ENCODE measurements at regions not wholly inside any gene's neighbourhood (a gene's known extent, or its start where the extent isn't known, plus 50 kb on each side); places are given as distances from the start of the nearest gene placed in this dataset.
"Not testable (repeated sequence)": the region's sequence is repeated elsewhere in the genome, so short reads cannot be mapped to it uniquely, and the experiment has no call there.

DNA sequence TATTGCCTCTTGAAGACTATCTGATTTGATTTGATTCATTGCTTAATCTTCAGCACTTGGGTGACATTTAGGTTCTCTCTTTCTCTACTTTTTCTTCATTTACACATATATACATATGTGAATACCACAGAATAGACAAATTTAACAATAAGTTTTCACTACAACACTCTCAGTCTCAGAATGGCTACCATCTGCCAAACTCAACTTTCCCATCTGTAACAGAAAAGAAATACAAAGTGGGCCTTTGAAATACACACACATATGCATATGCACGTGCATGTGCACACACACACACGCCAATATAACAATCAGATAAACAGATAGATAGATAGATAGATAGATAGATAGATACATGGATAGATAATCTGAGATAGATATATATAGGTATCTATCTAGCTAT is 762.8 kb upstream of the NUDT12 start:
- Histone ChIP-seq H3K79me1 (ENCODE audit: low read depth in 1 of 2, low read length in 2 of 2) (no peaks in the 10 kb centered on the region), H3K27ac (ENCODE audit: insufficient read depth, low read length) (no peak overlapping the region), H3K36me3 (ENCODE audit: control insufficient read depth, insufficient read depth, low read length) (no peaks in the 10 kb centered on the region), H3K4ac (ENCODE audit: low read depth, low read length) (no peak overlapping the region), H4K8ac (ENCODE audit: low read depth in 2 of 2, low read length in 2 of 2) (no peak overlapping the region), H3K18ac (ENCODE audit: low read depth, low read length) (no peak overlapping the region), H4K20me1 (ENCODE audit: insufficient read depth, low read length) (no peaks in the 10 kb centered on the region), H3K9me1 (ENCODE audit: insufficient read depth, low read length) (no peaks in the 10 kb centered on the region), H2BK15ac (ENCODE audit: low read depth, low read length) (no peak overlapping the region), H3K4me3 (ENCODE audit: insufficient read depth, low read depth, low read length) (no peak overlapping the region), H2AFZ (replicated peaks; ENCODE audit: low read length, poor library complexity) (no peak overlapping the region), H3K14ac (replicated peaks; ENCODE audit: low read depth, low read length) (no peak overlapping the region), H3K27me3 (ENCODE audit: control insufficient read depth, insufficient read depth, low read length) (no peaks in the 10 kb centered on the region), H4K5ac (ENCODE audit: low read depth, low read length) (no peak overlapping the region), H3K9me3 (ENCODE audit: control insufficient read depth, insufficient read depth, low read length) (peaks cover 2% of the 10 kb centered on the region; the same call in 1 of the 2 replicates), H3K23ac (ENCODE audit: low read depth, low read length) (no peak overlapping the region), H2BK120ac (ENCODE audit: low read depth, low read length) (no peak overlapping the region), H2AK5ac (ENCODE audit: low read depth, low read length) (no peak overlapping the region), H2AK9ac (replicated peaks; ENCODE audit: low read depth, low read length, poor library complexity) (no peak overlapping the region), H3K56ac (ENCODE audit: extremely low read depth, insufficient read depth, low read length) (no peak overlapping the region), H3K4me1 (ENCODE audit: control insufficient read depth, insufficient read depth, low read length) (no peaks in the 10 kb centered on the region), H2BK20ac (ENCODE audit: low read depth, low read length) (no peak overlapping the region), H3K9ac (ENCODE audit: low read depth, low read length) (no peak overlapping the region), H3K4me2 (ENCODE audit: low read depth, low read length) (no peak overlapping the region), H2BK5ac (ENCODE audit: low read depth, low read length, poor library complexity, severe bottlenecking) (no peak overlapping the region), H4K91ac (ENCODE audit: insufficient read depth, low read depth, low read length) (no peak overlapping the region)
- intact Hi-C loops (cut with micrococcal nuclease) (loop anchor here (5.0 kb wide), 1 partner anchor 852 kb away; no protein-coding TSS in a partner anchor), in situ Hi-C loops (cut with MboI; ENCODE audit: low sequenced_read_pairs) (no loop called here), dilution Hi-C loops (cut with HindIII; ENCODE audit: low sequenced_read_pairs, unreplicated experiment) (no loop called here)
- ATAC-seq (ENCODE audit: low read depth), result no peak
- DNase-seq, result no peak
- no CpG with 5 or more reads among the region's 2 CpGs for WGBS, 2 experiments (ENCODE audit: extremely low coverage in 2 of 2, insufficient read length in 1 of 2)
- POLR2A ChIA-PET (ENCODE audit: unreplicated experiment), result no interaction called here
- BruUV-seq (replicated peaks), result no TSS peak
- CTCF ChIA-PET, result no interaction called here
- TF ChIP-seq FOS (IDR thresholded peaks at IDR 0.05; ENCODE audit: low read depth, low read length) (no peak), ELK1 (IDR thresholded peaks at IDR 0.05; ENCODE audit: borderline replicate concordance, low read depth, low read length) (no peak)

DNA sequence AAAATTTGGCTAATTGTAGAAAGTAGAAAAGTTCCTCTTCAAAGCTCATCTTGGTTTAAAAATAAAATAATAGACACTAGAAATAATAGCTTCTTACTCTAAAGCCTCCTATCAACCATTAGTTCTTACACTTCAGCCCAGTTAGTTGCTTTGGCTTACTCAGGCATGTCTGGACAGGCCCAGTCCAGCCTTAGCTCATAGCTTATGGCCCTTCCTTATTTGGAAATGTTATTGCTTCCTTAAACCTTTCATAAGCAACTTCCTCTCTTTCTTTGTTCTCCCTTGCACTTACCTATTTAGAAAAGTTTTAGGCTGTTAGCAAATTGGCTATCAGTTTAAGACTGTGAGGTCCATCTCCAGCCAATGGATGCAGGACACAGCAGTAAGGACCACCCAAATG is 754.1 kb upstream of the NUDT12 start:
- H3K36me3 ChIP-seq (ENCODE audit: control insufficient read depth, insufficient read depth, low read length); H3K4me3 ChIP-seq (ENCODE audit: insufficient read depth, low read depth, low read length); H3K27ac ChIP-seq (ENCODE audit: insufficient read depth, low read length); H4K20me1 ChIP-seq (ENCODE audit: insufficient read depth, low read length); H3K9me3 ChIP-seq (ENCODE audit: control insufficient read depth, insufficient read depth, low read length); H4K5ac ChIP-seq (ENCODE audit: low read depth, low read length); POLR2A ChIA-PET (ENCODE audit: unreplicated experiment); CTCF ChIA-PET; dilution Hi-C loops (cut with HindIII; ENCODE audit: low sequenced_read_pairs, unreplicated experiment); H3K4me2 ChIP-seq (ENCODE audit: low read depth, low read length); H3K9me1 ChIP-seq (ENCODE audit: insufficient read depth, low read length); H2BK5ac ChIP-seq (ENCODE audit: low read depth, low read length, poor library complexity, severe bottlenecking); H3K79me1 ChIP-seq (ENCODE audit: low read depth in 1 of 2, low read length in 2 of 2); H2AK9ac ChIP-seq (replicated peaks; ENCODE audit: low read depth, low read length, poor library complexity); H2BK20ac ChIP-seq (ENCODE audit: low read depth, low read length); H4K91ac ChIP-seq (ENCODE audit: insufficient read depth, low read depth, low read length); H3K56ac ChIP-seq (ENCODE audit: extremely low read depth, insufficient read depth, low read length); intact Hi-C loops (cut with micrococcal nuclease); H3K4ac ChIP-seq (ENCODE audit: low read depth, low read length); H3K4me1 ChIP-seq (ENCODE audit: control insufficient read depth, insufficient read depth, low read length); BruUV-seq (replicated peaks); H2AK5ac ChIP-seq (ENCODE audit: low read depth, low read length); H4K8ac ChIP-seq (ENCODE audit: low read depth in 2 of 2, low read length in 2 of 2); H3K9ac ChIP-seq (ENCODE audit: low read depth, low read length); H3K27me3 ChIP-seq (ENCODE audit: control insufficient read depth, insufficient read depth, low read length); ATAC-seq (ENCODE audit: low read depth); H3K23ac ChIP-seq (ENCODE audit: low read depth, low read length); H3K18ac ChIP-seq (ENCODE audit: low read depth, low read length); H2AFZ ChIP-seq (replicated peaks; ENCODE audit: low read length, poor library complexity); in situ Hi-C loops (cut with MboI; ENCODE audit: low sequenced_read_pairs); H3K14ac ChIP-seq (replicated peaks; ENCODE audit: low read depth, low read length); H2BK15ac ChIP-seq (ENCODE audit: low read depth, low read length): not testable (repeated sequence)
- peak; percentile 16 for DNase-seq
- H2BK120ac ChIP-seq (ENCODE audit: low read depth, low read length), result 0 out of 2 replicates have a peak overlapping the region, but pooled peaks have one; percentile 4

Data from IMR-90 (cell line).